ENCODE measurements at regions not wholly inside any gene's neighbourhood (a gene's known extent, or its start where the extent isn't known, plus 50 kb on each side); places are given as distances from the start of the nearest gene placed in this dataset.
"Not testable (repeated sequence)": the region's sequence is repeated elsewhere in the genome, so short reads cannot be mapped to it uniquely, and the experiment has no call there.

- H3K79me2 ChIP-seq (replicated peaks; ENCODE audit: insufficient read depth); H2AFZ ChIP-seq; H3K27ac Mint-ChIP-seq; DNase-seq (ENCODE audit: low spot score); H3F3A ChIP-seq (replicated peaks; ENCODE audit: low read depth); H3K36me3 ChIP-seq (ENCODE audit: insufficient read depth); H3K27me3 ChIP-seq (ENCODE audit: insufficient read depth); ATAC-seq; H4K20me1 ChIP-seq (replicated peaks; ENCODE audit: insufficient read depth); H3K4me3 Mint-ChIP-seq; H3K4me1 Mint-ChIP-seq; H3K9me2 ChIP-seq (ENCODE audit: insufficient read depth); H3K4me2 ChIP-seq; H3K36me3 Mint-ChIP-seq (ENCODE audit: low read depth); H3K4me1 ChIP-seq (ENCODE audit: insufficient read depth); H3K9me3 Mint-ChIP-seq; H3K27me3 Mint-ChIP-seq (ENCODE audit: insufficient read depth, low read depth, poor library complexity); H3K27ac ChIP-seq (ENCODE audit: low read depth); H3K4me3 ChIP-seq: not testable (repeated sequence)
These were observed 201.1 kb downstream of the DIO2 start for GRCh38 chr14:80010245-80010644.

- ATAC-seq = no peak
These were observed 205.7 kb downstream of the DIO2 start for GRCh38 chr14:80005561-80005960.

GRCh38 chr14:80004871-80005270 is 206.4 kb downstream of the DIO2 start:
- no peaks in the 10 kb centered on the region for H3K27me3 Mint-ChIP-seq (ENCODE audit: insufficient read depth, low read depth, poor library complexity)
- H3K79me2 ChIP-seq (replicated peaks; ENCODE audit: insufficient read depth) = no peaks in the 10 kb centered on the region
- no peak overlapping the region for H3K27ac ChIP-seq (ENCODE audit: low read depth)
- no peak for TF ChIP-seq ZNF114 (CRISPR knock-in tag; IDR thresholded peaks at IDR 0.05)
- TF ChIP-seq STAT1 (IDR thresholded peaks at IDR 0.05; ENCODE audit: unreplicated experiment) = no peak
- no peak for TF ChIP-seq JUNB (IDR thresholded peaks at IDR 0.05; ENCODE audit: unreplicated experiment)
- no peak for TF ChIP-seq ZNF331 (CRISPR knock-in tag; IDR thresholded peaks at IDR 0.05; ENCODE audit: low read depth)
- no peak for TF ChIP-seq ZNF462 (CRISPR knock-in tag; IDR thresholded peaks at IDR 0.05)
- no peak for TF ChIP-seq POLR2AphosphoS5 (IDR thresholded peaks at IDR 0.05; ENCODE audit: low read depth)
- TF ChIP-seq EZH2 (IDR thresholded peaks at IDR 0.05; ENCODE audit: low read depth, unreplicated experiment) = no peak
- TF ChIP-seq NANOG (IDR thresholded peaks at IDR 0.05; ENCODE audit: borderline replicate concordance) = no peak
- TF ChIP-seq, protein P1, sequence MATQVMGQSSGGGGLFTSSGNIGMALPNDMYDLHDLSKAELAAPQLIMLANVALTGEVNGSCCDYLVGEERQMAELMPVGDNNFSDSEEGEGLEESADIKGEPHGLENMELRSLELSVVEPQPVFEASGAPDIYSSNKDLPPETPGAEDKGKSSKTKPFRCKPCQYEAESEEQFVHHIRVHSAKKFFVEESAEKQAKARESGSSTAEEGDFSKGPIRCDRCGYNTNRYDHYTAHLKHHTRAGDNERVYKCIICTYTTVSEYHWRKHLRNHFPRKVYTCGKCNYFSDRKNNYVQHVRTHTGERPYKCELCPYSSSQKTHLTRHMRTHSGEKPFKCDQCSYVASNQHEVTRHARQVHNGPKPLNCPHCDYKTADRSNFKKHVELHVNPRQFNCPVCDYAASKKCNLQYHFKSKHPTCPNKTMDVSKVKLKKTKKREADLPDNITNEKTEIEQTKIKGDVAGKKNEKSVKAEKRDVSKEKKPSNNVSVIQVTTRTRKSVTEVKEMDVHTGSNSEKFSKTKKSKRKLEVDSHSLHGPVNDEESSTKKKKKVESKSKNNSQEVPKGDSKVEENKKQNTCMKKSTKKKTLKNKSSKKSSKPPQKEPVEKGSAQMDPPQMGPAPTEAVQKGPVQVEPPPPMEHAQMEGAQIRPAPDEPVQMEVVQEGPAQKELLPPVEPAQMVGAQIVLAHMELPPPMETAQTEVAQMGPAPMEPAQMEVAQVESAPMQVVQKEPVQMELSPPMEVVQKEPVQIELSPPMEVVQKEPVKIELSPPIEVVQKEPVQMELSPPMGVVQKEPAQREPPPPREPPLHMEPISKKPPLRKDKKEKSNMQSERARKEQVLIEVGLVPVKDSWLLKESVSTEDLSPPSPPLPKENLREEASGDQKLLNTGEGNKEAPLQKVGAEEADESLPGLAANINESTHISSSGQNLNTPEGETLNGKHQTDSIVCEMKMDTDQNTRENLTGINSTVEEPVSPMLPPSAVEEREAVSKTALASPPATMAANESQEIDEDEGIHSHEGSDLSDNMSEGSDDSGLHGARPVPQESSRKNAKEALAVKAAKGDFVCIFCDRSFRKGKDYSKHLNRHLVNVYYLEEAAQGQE (IDR thresholded peaks at IDR 0.05; ENCODE audit: unreplicated experiment) = no peak

More at GRCh38 chr14:80005561-80005960, 205.7 kb downstream of the DIO2 start:
- Mint-ChIP-seq H3K36me3 (ENCODE audit: low read depth) (no peaks in the 10 kb centered on the region), H3K4me3 (no peak overlapping the region), H3K27ac (no peak overlapping the region), H3K9me3 (no peaks in the 10 kb centered on the region), H3K27me3 (ENCODE audit: insufficient read depth, low read depth, poor library complexity) (no peaks in the 10 kb centered on the region), H3K4me1 (no peaks in the 10 kb centered on the region)
- H3K4me3 ChIP-seq = no peak overlapping the region
- H2AFZ ChIP-seq = no peak overlapping the region
- no peak for TF ChIP-seq NANOG (IDR thresholded peaks at IDR 0.05; ENCODE audit: borderline replicate concordance)
- no peak overlapping the region for H3K4me2 ChIP-seq
- no peaks in the 10 kb centered on the region for H3K79me2 ChIP-seq (replicated peaks; ENCODE audit: insufficient read depth)
- no peaks in the 10 kb centered on the region for H3F3A ChIP-seq (replicated peaks; ENCODE audit: low read depth)
- no peaks in the 10 kb centered on the region for H4K20me1 ChIP-seq (replicated peaks; ENCODE audit: insufficient read depth)
- H3K4me1 ChIP-seq (ENCODE audit: insufficient read depth) = no peaks in the 10 kb centered on the region
- H3K9me2 ChIP-seq (ENCODE audit: insufficient read depth) = no peaks in the 10 kb centered on the region
- H3K27me3 ChIP-seq (ENCODE audit: insufficient read depth) = no peaks in the 10 kb centered on the region
- DNase-seq (ENCODE audit: low spot score) = no peak
- H3K36me3 ChIP-seq (ENCODE audit: insufficient read depth) = no peaks in the 10 kb centered on the region; the same call in 1 of the 2 replicates
- H3K27ac ChIP-seq (ENCODE audit: low read depth) = no peak overlapping the region

More at GRCh38 chr14:80004871-80005270, 206.4 kb downstream of the DIO2 start:
- no peaks in the 10 kb centered on the region for H3K9me2 ChIP-seq (ENCODE audit: insufficient read depth)
- H3K4me1 ChIP-seq (ENCODE audit: insufficient read depth) = no peaks in the 10 kb centered on the region
- H3K4me3 ChIP-seq = no peak overlapping the region
- no peak overlapping the region for H3K4me3 Mint-ChIP-seq
- no peaks in the 10 kb centered on the region for H3F3A ChIP-seq (replicated peaks; ENCODE audit: low read depth)
- DNase-seq (ENCODE audit: low spot score) = no peak
- no peak overlapping the region for H3K4me2 ChIP-seq
- no peak for ATAC-seq
- H3K27me3 ChIP-seq (ENCODE audit: insufficient read depth) = no peaks in the 10 kb centered on the region
- H4K20me1 ChIP-seq (replicated peaks; ENCODE audit: insufficient read depth) = no peaks in the 10 kb centered on the region
- no peaks in the 10 kb centered on the region; the same call in 1 of the 2 replicates for H3K36me3 ChIP-seq (ENCODE audit: insufficient read depth)
- no peaks in the 10 kb centered on the region for H3K36me3 Mint-ChIP-seq (ENCODE audit: low read depth)
- no peaks in the 10 kb centered on the region for H3K4me1 Mint-ChIP-seq
- no peak overlapping the region for H3K27ac Mint-ChIP-seq
- no peak overlapping the region for H2AFZ ChIP-seq
- H3K9me3 Mint-ChIP-seq = no peaks in the 10 kb centered on the region
